HG03039 (cell line): ENCODE measurements at regions not wholly inside any gene's neighbourhood (a gene's known extent, or its start where the extent isn't known, plus 50 kb on each side); places are given as distances from the start of the nearest gene placed in this dataset.
"Not testable (repeated sequence)": the region's sequence is repeated elsewhere in the genome, so short reads cannot be mapped to it uniquely, and the experiment has no call there.

ENCODE experiments used
- ATAC-seq: cut with Tn5 transposase; IDR thresholded peaks from one replicate; pipeline ENCODE4 v1.9.1; 2021; ENCODE audit warnings: mild to moderate bottlenecking, moderate library complexity; ENCODE audit not compliant: unreplicated experiment

GRCh38 chr3:84666468-84666867 is 292.3 kb upstream of the CADM2 start:
- ATAC-seq = no peak

- no peak for ATAC-seq
Measured at GRCh38 chr3:84679211-84679610, 279.6 kb upstream of the CADM2 start.

- no peak for ATAC-seq
Measured at GRCh38 chr3:84680700-84681099, 278.1 kb upstream of the CADM2 start.

GRCh38 chr3:84683493-84683892 is 275.3 kb upstream of the CADM2 start:
- no peak for ATAC-seq

GRCh38 chr3:84685467-84685866 is 273.3 kb upstream of the CADM2 start:
- no peak for ATAC-seq

- ATAC-seq = no peak
Measured at GRCh38 chr3:84692261-84692660, 266.5 kb upstream of the CADM2 start.

GRCh38 chr3:84710288-84710687 is 248.5 kb upstream of the CADM2 start:
- ATAC-seq = not testable (repeated sequence)

GRCh38 chr3:84717894-84718293 is 240.9 kb upstream of the CADM2 start:
- ATAC-seq = no peak

GRCh38 chr3:84724877-84725276 is 233.9 kb upstream of the CADM2 start:
- ATAC-seq = no peak

GRCh38 chr3:84727616-84728015 is 231.2 kb upstream of the CADM2 start:
- no peak for ATAC-seq

- ATAC-seq = not testable (repeated sequence)
Measured at GRCh38 chr3:84734731-84735130, 224.1 kb upstream of the CADM2 start.

- ATAC-seq = no peak
Measured at GRCh38 chr3:84738086-84738485, 220.7 kb upstream of the CADM2 start.

GRCh38 chr3:84742915-84743425 is 215.8 kb upstream of the CADM2 start:
- no peak for ATAC-seq

- ATAC-seq = no peak
Measured at GRCh38 chr3:84744130-84744529, 214.7 kb upstream of the CADM2 start.

- no peak for ATAC-seq
Measured at GRCh38 chr3:84755860-84756259, 202.9 kb upstream of the CADM2 start.

GRCh38 chr3:84759361-84759760 is 199.4 kb upstream of the CADM2 start:
- no peak for ATAC-seq

GRCh38 chr3:84772841-84773240 is 185.9 kb upstream of the CADM2 start:
- no peak for ATAC-seq

- no peak for ATAC-seq
Measured at GRCh38 chr3:84783281-84783680, 175.5 kb upstream of the CADM2 start.

- ATAC-seq = no peak
Measured at GRCh38 chr3:84789961-84790360, 168.8 kb upstream of the CADM2 start.

GRCh38 chr3:84806958-84807357 is 151.8 kb upstream of the CADM2 start:
- ATAC-seq = no peak

GRCh38 chr3:84820126-84820525 is 138.7 kb upstream of the CADM2 start:
- ATAC-seq = no peak

GRCh38 chr3:84820906-84821305 is 137.9 kb upstream of the CADM2 start:
- no peak for ATAC-seq

- ATAC-seq = no peak
Measured at GRCh38 chr3:84825817-84826216, 133.0 kb upstream of the CADM2 start.

GRCh38 chr3:84830476-84830875 is 128.3 kb upstream of the CADM2 start:
- ATAC-seq = no peak
